ENCODE measurements at regions not wholly inside any gene's neighbourhood (a gene's known extent, or its start where the extent isn't known, plus 50 kb on each side); places are given as distances from the start of the nearest gene placed in this dataset.

DNA sequence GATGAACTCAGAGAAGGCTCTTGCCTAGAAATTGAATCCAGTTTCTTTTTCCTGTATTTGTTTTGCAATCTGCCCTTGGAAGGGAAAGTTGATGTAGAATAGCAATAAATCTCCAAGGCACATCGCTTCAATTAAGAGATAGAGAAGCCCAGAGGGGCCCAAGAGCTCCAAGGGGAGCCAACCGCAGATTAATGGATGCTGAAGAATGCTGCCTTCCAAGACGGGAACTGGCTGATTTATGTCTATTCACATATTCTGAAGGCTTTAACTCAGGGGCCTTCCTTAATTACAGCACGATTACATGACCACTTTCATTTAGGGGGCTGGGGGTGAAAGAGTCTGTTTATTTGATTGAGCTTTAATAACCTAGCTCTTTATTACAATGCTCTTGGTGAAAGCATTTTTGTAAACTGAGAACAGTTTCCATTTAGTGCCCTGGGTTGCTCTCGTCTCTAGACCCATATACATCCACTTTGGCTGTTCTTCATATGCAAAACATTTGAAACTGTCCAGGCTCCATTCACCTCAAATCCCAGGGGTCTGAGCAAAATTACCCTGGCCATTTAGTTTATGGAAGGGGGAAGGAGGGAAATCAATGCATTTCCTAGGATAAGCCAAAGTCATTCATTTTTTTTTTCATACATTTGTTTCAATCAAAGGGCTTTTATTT, 87.4 kb upstream of the CLDN14 start:
- no peak overlapping the region for H2AFZ ChIP-seq (ENCODE audit: low read depth, low read length)
- no peaks in the 10 kb centered on the region for H3K27me3 ChIP-seq (ENCODE audit: low read depth, low read length)
- H3K9me3 ChIP-seq (ENCODE audit: insufficient read depth, low read length): no peaks in the 10 kb centered on the region; the same call in 1 of the 2 replicates
- H3K4me3 ChIP-seq (ENCODE audit: low read length): no peak overlapping the region
- no peak overlapping the region for H3K27ac ChIP-seq (ENCODE audit: low read length)
- H3K36me3 ChIP-seq (replicated peaks; ENCODE audit: low read depth, low read length): no peaks in the 10 kb centered on the region
- no peak for TF ChIP-seq EZH2phosphoT487 (IDR thresholded peaks at IDR 0.05; ENCODE audit: low read depth)
- TF ChIP-seq, protein P1, sequence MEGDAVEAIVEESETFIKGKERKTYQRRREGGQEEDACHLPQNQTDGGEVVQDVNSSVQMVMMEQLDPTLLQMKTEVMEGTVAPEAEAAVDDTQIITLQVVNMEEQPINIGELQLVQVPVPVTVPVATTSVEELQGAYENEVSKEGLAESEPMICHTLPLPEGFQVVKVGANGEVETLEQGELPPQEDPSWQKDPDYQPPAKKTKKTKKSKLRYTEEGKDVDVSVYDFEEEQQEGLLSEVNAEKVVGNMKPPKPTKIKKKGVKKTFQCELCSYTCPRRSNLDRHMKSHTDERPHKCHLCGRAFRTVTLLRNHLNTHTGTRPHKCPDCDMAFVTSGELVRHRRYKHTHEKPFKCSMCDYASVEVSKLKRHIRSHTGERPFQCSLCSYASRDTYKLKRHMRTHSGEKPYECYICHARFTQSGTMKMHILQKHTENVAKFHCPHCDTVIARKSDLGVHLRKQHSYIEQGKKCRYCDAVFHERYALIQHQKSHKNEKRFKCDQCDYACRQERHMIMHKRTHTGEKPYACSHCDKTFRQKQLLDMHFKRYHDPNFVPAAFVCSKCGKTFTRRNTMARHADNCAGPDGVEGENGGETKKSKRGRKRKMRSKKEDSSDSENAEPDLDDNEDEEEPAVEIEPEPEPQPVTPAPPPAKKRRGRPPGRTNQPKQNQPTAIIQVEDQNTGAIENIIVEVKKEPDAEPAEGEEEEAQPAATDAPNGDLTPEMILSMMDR (IDR thresholded peaks at IDR 0.05; ENCODE audit: low read depth, low read length): no peak
- peaks cover 15% of the 10 kb centered on the region for H3K4me1 ChIP-seq (ENCODE audit: low read length)
- H4K20me1 ChIP-seq (ENCODE audit: insufficient read depth, low read length): no peaks in the 10 kb centered on the region
- no peak overlapping the region for H3K9ac ChIP-seq (ENCODE audit: low read length)
- H3K79me2 ChIP-seq (ENCODE audit: low read length): no peaks in the 10 kb centered on the region
- H3K4me2 ChIP-seq (ENCODE audit: low read length): no peak overlapping the region

DNA sequence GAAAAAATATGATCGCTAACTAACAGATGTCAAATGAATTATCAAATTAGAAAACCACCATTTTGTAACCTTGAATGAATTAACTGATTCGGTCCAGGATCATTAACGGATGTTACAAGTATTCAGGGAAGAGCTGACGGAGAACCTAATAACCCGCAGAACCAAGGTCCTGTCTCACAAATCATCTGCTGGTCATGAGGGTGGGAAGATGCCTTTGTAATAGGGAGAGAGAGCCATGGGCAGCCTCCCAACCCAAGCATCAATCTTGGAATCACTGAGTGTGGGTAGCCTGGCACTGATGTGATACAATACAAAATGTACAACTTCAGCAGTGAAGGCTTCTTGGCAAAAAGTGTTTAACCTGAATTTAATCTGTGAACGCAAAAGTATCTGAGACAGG, 89.6 kb upstream of the CLDN14 start:
- TF ChIP-seq, protein P1 (IDR thresholded peaks at IDR 0.05; ENCODE audit: low read depth, low read length): no peak
- TF ChIP-seq EZH2phosphoT487 (IDR thresholded peaks at IDR 0.05; ENCODE audit: low read depth): no peak
- Histone ChIP-seq H3K9me3 (ENCODE audit: insufficient read depth, low read length) (no peaks in the 10 kb centered on the region), H2AFZ (ENCODE audit: low read depth, low read length) (no peak overlapping the region), H3K27me3 (ENCODE audit: low read depth, low read length) (no peaks in the 10 kb centered on the region), H3K4me1 (ENCODE audit: low read length) (peaks cover 15% of the 10 kb centered on the region), H3K36me3 (replicated peaks; ENCODE audit: low read depth, low read length) (no peaks in the 10 kb centered on the region), H3K27ac (ENCODE audit: low read length) (no peak overlapping the region), H3K79me2 (ENCODE audit: low read length) (no peaks in the 10 kb centered on the region), H3K4me3 (ENCODE audit: low read length) (no peak overlapping the region), H3K9ac (ENCODE audit: low read length) (no peak overlapping the region), H4K20me1 (ENCODE audit: insufficient read depth, low read length) (no peaks in the 10 kb centered on the region), H3K4me2 (ENCODE audit: low read length) (no peak overlapping the region)

DNA sequence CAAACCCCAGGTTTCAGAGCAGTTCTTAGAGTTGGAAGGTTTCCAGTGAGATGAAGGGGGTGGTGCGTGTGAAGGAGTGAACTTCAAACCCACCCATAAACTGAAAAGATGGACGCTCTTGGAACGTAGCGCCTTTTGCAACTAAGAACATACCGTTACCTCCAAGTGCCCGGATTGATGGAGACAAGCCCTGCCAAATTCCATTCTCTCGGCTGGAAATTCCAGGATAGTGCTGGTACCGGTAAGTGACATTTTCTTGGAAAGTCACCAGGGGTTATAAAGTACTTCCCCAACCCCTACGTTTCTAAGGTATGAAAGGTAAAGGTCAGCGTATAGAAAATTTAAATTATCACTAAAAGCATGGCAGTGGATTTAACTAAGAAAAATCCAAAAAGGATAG, 91.6 kb upstream of the CLDN14 start:
- Histone ChIP-seq H3K9ac (ENCODE audit: low read length) (no peak overlapping the region), H3K4me1 (ENCODE audit: low read length) (peaks cover 4% of the 10 kb centered on the region), H3K36me3 (replicated peaks; ENCODE audit: low read depth, low read length) (no peaks in the 10 kb centered on the region), H3K27ac (ENCODE audit: low read length) (no peak overlapping the region), H4K20me1 (ENCODE audit: insufficient read depth, low read length) (no peaks in the 10 kb centered on the region), H3K9me3 (ENCODE audit: insufficient read depth, low read length) (no peaks in the 10 kb centered on the region), H3K4me3 (ENCODE audit: low read length) (no peak overlapping the region), H3K79me2 (ENCODE audit: low read length) (no peaks in the 10 kb centered on the region), H2AFZ (ENCODE audit: low read depth, low read length) (no peak overlapping the region), H3K4me2 (ENCODE audit: low read length) (no peak overlapping the region), H3K27me3 (ENCODE audit: low read depth, low read length) (no peaks in the 10 kb centered on the region)
- no peak for TF ChIP-seq EZH2phosphoT487 (IDR thresholded peaks at IDR 0.05; ENCODE audit: low read depth)
- TF ChIP-seq, protein P1 (IDR thresholded peaks at IDR 0.05; ENCODE audit: low read depth, low read length): no peak

DNA sequence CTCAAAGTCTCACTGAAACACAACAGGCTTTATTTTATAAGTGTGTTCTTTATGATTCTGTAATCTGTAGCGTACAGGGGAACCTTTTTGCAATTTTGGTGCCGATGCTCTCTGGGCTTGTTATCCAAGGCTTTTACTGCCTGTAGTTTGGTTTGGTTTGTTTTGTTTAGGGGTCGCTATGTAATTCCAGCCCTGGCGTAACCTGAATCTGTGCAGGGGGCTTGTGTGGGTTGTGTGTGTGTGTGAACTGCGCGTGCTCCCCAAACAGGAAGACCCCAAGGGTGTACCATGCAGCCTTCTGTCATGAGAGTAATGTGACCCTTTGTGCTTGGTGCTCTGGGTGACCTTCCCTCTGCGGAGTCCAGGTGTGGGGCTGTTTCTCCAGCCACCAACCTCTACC, 92.1 kb upstream of the CLDN14 start:
- Histone ChIP-seq H3K4me1 (ENCODE audit: low read length) (no peaks in the 10 kb centered on the region), H2AFZ (ENCODE audit: low read depth, low read length) (no peak overlapping the region), H3K4me2 (ENCODE audit: low read length) (no peak overlapping the region)

More for the DNA sequence above, 92.1 kb upstream of the CLDN14 start:
- TF ChIP-seq, protein P1 (IDR thresholded peaks at IDR 0.05; ENCODE audit: low read depth, low read length): no peak
- no peak for TF ChIP-seq EZH2phosphoT487 (IDR thresholded peaks at IDR 0.05; ENCODE audit: low read depth)
- H3K79me2 ChIP-seq (ENCODE audit: low read length): no peaks in the 10 kb centered on the region
- H3K36me3 ChIP-seq (replicated peaks; ENCODE audit: low read depth, low read length): no peaks in the 10 kb centered on the region
- no peaks in the 10 kb centered on the region for H3K27me3 ChIP-seq (ENCODE audit: low read depth, low read length)
- no peak overlapping the region for H3K9ac ChIP-seq (ENCODE audit: low read length)
- no peak overlapping the region for H3K4me3 ChIP-seq (ENCODE audit: low read length)
- no peaks in the 10 kb centered on the region for H3K9me3 ChIP-seq (ENCODE audit: insufficient read depth, low read length)
- no peaks in the 10 kb centered on the region for H4K20me1 ChIP-seq (ENCODE audit: insufficient read depth, low read length)
- no peak overlapping the region for H3K27ac ChIP-seq (ENCODE audit: low read length)
